NCI-H1105 treated with DMSO at 0.1 percent for 48 hours (cell line): ENCODE measurements at regions not wholly inside any gene's neighbourhood (a gene's known extent, or its start where the extent isn't known, plus 50 kb on each side); places are given as distances from the start of the nearest gene placed in this dataset.
"Not testable (repeated sequence)": the region's sequence is repeated elsewhere in the genome, so short reads cannot be mapped to it uniquely, and the experiment has no call there.

Experiments
- DNase-seq: peaks from one replicate; lab custom pipeline; 2025; lab: John Stamatoyannopoulos, UW

GRCh38 chr9:102506406-102506805 is 488.7 kb upstream of the CYLC2 start:
- no peak for DNase-seq

DNA sequence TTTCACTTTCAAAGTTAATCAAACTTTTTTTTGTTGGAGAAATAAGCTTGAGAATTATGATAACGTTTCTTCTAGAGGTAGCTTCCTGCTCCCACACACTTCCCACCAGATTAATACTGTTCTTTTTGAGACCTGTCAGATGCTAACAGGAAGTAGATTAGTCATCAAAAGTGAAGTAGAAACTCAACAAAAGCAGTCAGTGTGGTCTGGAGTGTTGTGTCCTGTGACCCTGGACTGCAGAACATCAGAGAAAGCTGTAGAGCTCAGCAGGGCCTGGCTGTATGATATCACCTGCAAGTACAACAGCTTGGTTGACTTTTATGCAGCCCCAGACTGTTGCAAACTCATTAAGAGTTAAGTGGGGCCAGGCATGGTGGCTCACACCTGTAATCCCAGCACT is 495.7 kb upstream of the CYLC2 start:
- DNase-seq = no peak

DNA sequence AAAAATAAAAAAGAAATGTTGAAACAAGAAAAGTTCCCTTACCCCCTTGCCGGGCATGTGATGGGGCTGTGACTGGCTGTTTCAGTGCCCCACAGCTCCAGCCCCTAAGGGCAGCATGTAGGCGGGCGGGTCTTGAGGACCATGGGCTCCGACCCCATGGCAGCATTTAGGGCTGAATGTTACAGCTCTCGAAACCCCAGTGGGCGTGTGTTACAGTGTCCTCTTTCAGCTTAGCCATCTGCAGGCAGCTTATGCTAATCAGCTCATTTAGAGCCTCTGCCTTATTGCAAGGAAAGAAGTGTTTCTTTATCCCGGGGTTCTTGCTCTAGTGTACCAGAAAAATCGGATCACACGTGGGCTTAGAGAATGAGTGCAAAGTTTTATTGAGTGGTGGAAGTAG is 497.4 kb upstream of the CYLC2 start:
- no peak for DNase-seq

DNA sequence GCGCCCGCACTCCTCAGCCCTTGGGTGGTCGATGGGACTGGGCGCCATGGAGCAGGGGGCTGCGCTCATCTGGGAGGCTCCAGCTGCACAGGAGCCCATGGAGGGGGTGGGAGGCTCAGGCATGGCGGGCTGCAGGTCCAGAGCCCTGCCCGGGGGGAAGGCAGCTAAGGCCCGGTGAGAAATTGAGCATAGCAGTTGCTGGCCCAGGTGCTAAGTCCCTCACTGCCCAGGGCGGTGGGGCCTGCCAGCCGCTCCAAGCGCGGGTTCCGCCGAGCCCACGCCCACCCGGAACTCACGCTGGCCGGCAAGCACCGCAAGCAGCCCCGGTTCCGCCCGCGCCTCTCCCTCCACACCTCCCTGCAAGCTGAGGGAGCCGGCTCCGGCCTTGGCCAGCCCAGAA is 508.2 kb upstream of the CYLC2 start:
- DNase-seq = not testable (repeated sequence)

GRCh38 chr9:102483651-102484050 is 511.5 kb upstream of the CYLC2 start:
- DNase-seq = no peak

GRCh38 chr9:102482776-102483175 is 512.4 kb upstream of the CYLC2 start:
- no peak for DNase-seq

- DNase-seq = no peak
Measured at GRCh38 chr9:102479191-102479590, 515.9 kb upstream of the CYLC2 start.

DNA sequence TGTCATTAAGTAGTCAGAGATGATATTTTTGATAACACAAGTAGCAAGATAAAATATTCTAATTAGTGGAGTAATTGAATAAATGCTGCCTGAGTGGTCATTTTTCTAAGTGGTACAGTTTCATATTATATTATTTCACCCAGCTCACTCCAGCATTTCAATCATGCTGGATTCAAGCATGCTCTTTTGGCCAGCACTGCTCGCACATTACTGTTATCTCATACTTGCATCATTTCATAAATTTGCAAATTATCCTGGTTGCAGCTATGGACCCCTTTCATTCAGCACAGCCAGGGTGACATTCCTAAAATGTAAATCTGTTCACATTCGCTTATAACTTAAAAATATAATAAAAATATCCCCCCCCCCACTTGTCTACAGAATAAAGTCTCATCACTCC is 520.8 kb upstream of the CYLC2 start:
- peak; percentile 69 for DNase-seq

DNA sequence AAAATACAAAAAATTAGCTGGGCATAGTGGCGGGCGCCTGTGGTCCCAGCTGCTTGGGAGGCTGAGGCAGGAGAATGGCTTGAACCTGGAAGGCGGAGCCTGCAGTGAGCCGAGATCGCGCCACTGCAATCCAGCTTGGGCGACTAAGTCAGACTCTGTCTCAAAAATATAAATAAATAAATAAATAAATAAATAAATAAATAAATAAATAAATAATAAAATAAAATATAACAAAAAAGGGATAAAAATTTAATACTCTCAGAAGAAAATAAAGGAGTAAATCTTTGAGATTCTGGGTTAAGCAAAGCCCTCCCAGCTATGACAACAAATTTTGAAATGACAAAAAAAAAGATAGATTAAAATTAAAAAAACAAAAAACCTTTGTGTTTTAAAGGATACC is 525.7 kb upstream of the CYLC2 start:
- DNase-seq = not testable (repeated sequence)

DNA sequence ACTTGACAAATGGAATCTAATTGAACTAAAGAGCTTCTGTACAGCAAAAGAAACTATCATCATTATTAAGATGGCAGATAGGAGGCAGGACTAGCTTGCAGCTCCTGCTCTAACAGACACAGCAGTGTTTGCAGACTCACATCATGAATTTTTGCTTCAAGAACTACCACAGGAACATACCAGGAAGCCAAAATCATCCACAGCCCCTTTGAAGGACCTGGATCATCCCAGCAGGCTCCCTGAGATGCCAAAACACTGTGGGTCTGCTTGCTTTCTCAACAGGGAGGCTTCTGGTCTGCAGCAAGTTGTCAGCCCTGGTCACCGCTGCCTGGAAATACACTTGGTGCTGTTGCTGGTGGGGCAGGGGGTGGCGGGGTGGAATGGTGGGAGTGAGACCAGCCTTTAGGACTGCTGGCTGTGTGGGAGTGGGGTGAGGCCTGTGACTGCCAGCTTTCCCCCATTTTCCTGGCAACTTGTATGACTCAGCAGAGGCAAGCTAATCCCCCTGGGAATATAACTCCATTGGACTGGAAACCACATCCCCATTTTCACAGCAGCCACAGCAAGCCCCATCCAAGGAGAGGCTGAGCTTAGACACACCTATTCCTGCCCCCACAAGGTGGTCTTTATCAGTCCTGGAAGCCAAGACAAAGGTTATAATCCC is 533.8 kb upstream of the CYLC2 start:
- no peak for DNase-seq

GRCh38 chr9:102459828-102460227 is 535.3 kb upstream of the CYLC2 start:
- DNase-seq = no peak

- no peak for DNase-seq
Measured at GRCh38 chr9:102456562-102456961, 538.6 kb upstream of the CYLC2 start.

GRCh38 chr9:102445906-102446305 is 549.2 kb upstream of the CYLC2 start:
- no peak for DNase-seq

GRCh38 chr9:102445181-102445747 is 549.9 kb upstream of the CYLC2 start:
- no peak for DNase-seq

DNA sequence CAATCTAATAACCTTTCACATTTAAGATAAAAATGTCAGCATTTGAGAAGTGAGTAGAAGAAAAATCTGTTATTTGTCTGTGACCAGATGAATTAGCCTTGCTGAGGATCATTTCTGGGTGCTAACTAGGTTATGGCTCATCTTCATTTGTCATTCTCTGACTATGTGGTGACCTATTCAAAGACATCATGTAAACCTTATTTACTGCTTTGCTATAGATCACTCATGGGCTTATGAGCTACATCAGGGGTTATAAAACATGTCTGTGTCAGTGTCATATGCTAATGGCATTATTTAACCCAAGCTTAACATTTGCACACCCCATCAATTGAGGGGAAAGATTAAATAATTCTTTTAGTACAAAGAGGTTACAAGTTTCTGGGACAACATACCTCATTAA is 555.5 kb upstream of the CYLC2 start:
- no peak for DNase-seq

GRCh38 chr9:102436599-102436998 is 558.5 kb upstream of the CYLC2 start:
- DNase-seq = not testable (repeated sequence)

GRCh38 chr9:102435427-102435826 is 559.7 kb upstream of the CYLC2 start:
- no peak for DNase-seq

GRCh38 chr9:102434545-102434944 is 560.6 kb upstream of the CYLC2 start:
- no peak for DNase-seq

GRCh38 chr9:102428305-102428704 is 566.8 kb upstream of the CYLC2 start:
- no peak for DNase-seq

GRCh38 chr9:102416251-102416650 is 578.9 kb upstream of the CYLC2 start:
- not testable (repeated sequence) for DNase-seq

DNA sequence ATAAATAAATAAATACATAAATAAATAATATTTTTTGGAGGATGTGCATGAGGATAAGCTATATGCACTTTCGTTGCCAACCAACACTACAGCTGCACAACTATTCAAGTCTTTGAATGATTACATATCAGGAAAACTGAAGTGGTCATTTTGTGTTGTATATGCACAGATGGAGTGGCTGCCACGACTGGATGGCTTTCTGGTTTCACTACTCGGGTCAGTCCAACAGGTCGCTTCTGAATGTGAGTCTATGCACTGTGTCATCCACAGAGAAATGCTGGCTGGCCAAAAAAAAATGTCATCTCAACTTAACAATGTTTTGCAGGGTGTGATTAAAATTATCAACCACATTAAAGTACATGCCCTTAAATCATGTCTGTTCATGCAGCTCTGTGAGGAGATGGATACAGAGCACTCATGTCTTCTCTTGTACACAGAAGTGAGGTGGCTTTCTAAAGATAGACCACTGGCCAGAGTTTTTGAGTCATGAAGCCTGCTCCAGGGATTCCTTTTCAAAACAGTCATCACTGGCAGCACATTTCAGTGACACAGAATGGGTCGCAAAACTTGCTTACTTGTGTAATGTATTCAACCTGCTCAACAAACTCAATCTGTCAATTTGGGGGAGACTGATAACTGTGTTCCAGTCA is 589.8 kb upstream of the CYLC2 start:
- no peak for DNase-seq

GRCh38 chr9:102403514-102403913 is 591.6 kb upstream of the CYLC2 start:
- DNase-seq = no peak

DNA sequence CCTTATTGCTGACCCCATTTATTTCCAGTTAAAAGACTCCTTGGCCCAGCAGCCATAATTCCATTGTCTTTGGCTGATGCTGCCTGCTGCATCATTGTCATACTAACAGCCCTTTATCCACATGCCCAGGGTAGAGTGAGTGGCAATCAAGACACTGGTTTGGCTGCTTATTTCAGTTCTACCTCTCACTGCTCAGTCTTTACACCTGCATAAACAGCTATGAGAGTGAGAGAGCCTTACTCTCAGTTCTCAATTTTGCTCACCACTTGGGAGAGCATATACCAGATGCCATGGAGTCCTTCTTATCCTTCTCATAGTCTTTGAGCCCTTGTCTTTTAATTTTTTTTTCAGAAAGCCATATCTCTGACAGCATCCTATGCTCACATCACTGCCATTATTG is 596.9 kb upstream of the CYLC2 start:
- no peak for DNase-seq

GRCh38 chr9:102385620-102386019 is 609.5 kb upstream of the CYLC2 start:
- DNase-seq = not testable (repeated sequence)
